HepG2 (cell line): ENCODE measurements at regions not wholly inside any gene's neighbourhood (a gene's known extent, or its start where the extent isn't known, plus 50 kb on each side); places are given as distances from the start of the nearest gene placed in this dataset.

Source experiments
- ATAC-seq: fragments of 200-7000 bp; cut with Tn5 transposase; 3 replicates; pipeline ENCODE4 v1.9.1; 2020; ENCODE audit warnings: mild to moderate bottlenecking, moderate library complexity
- BruUV-seq: library from RNA; stranded (reverse); fragments of 400-500 nt; replicated peaks from 2 replicates; lab custom pipeline; 2021; lab: Mats Ljungman, UMichigan
- CTCF ChIA-PET: fragments of 300-600 bp; formaldehyde crosslinking; extraction: SDS; loops from one replicate; lab custom pipeline; 2021; ENCODE audit warnings: low total read pairs, inconsistent platforms, low intra/inter-chr PET ratio; lab: Yijun Ruan, JAX
- POLR2A ChIA-PET: fragments of 350-600 bp; sonication (Branson Sonifier 250); formaldehyde crosslinking; loops from one replicate; lab custom pipeline; 2020; ENCODE audit warnings: antibody characterized with exemption, inconsistent platforms; lab: Yijun Ruan, JAX
- DNase-seq: peaks from one replicate; pipeline ENCODE4 v3.0.0-alpha.2; 2015; ENCODE audit warnings: low spot score
- FAIRE-seq: peaks from 3 replicates; lab custom pipeline; 2011; peaks lifted over from hg19 to GRCh38; lab: Jason Lieb, UNC
- H2AFZ ChIP-seq: one replicate; pipeline ENCODE4 v1.6.1; 2011; ENCODE audit warnings: low read length, inconsistent platforms
- H3K27ac ChIP-seq: fragments of 300-600 bp; 3 replicates; pipeline ENCODE4 v1.8.0; 2011; ENCODE audit warnings: mixed run types, mild to moderate bottlenecking, mixed read lengths, low read length, inconsistent platforms; ENCODE audit not compliant: insufficient read depth; ENCODE audit errors: extremely low read length
- H3K27me3 ChIP-seq, 2 experiments: fragments of 200-600 bp in 1 of 2; 2 replicates in 1 of 2; 3 replicates in 1 of 2; pipeline versions ENCODE4 v1.6.0 to v1.8.0; 2011; ENCODE audit warnings: low read length in 2 of 2, mild to moderate bottlenecking in 2 of 2, moderate library complexity in 2 of 2, inconsistent platforms in 1 of 2; ENCODE audit not compliant: insufficient read depth in 2 of 2, control insufficient read depth in 1 of 2
- H3K36me3 ChIP-seq, 2 experiments: fragments of 200-600 bp in 1 of 2; replicated peaks in 1 of 2; 2 replicates in 1 of 2; 3 replicates in 1 of 2; pipeline versions ENCODE4 v1.5.1 to v1.8.0; 2011; ENCODE audit warnings: low read length in 2 of 2, inconsistent platforms in 1 of 2; ENCODE audit not compliant: insufficient read depth in 2 of 2, control insufficient read depth in 1 of 2
- H3K4me1 ChIP-seq: 2 replicates; pipeline ENCODE4 v1.5.1; 2012; ENCODE audit warnings: low read length, inconsistent platforms; ENCODE audit not compliant: insufficient read depth
- H3K4me2 ChIP-seq: 2 replicates; pipeline ENCODE4 v1.6.0; 2011; ENCODE audit warnings: low read depth, low read length, inconsistent platforms
- H3K4me3 ChIP-seq, 3 experiments: fragments of 200-600 bp in 1 of 3; sonication (generic), shearing (Covaris generic) in 1 of 3; replicated peaks in 1 of 3; 2 replicates each; pipeline ENCODE4 v1.5.1; 2011 to 2016; ENCODE audit warnings: low read length in 3 of 3, inconsistent platforms in 2 of 3, low read depth in 2 of 3, mild to moderate bottlenecking in 2 of 3, control low read depth in 1 of 3, mixed read lengths in 1 of 3; ENCODE audit not compliant: insufficient read depth in 1 of 3
- H3K79me2 ChIP-seq: one replicate; pipeline ENCODE4 v1.6.1; 2011; ENCODE audit warnings: low read length, inconsistent platforms; ENCODE audit not compliant: insufficient read depth
- H3K9ac ChIP-seq: 2 replicates; pipeline ENCODE4 v1.6.0; 2011; ENCODE audit warnings: mild to moderate bottlenecking, low read depth, low read length, inconsistent platforms; ENCODE audit not compliant: insufficient read depth
- H3K9me3 ChIP-seq: 2 replicates; pipeline ENCODE4 v1.5.1; 2012; ENCODE audit warnings: mild to moderate bottlenecking, low read length
- H4K20me1 ChIP-seq: 2 replicates; pipeline ENCODE4 v1.6.0; 2011; ENCODE audit warnings: inconsistent platforms, mild to moderate bottlenecking, low read length, moderate library complexity; ENCODE audit not compliant: insufficient read depth
- HMGA1 ChIP-seq: sonication (generic); formaldehyde crosslinking; conservative IDR thresholded peaks from 2 replicates; pipeline ENCODE4 v1.4.0; 2020; ENCODE audit warnings: missing genetic modification reagents
- NFKB2 ChIP-seq: sonication (generic); formaldehyde crosslinking; IDR thresholded peaks from 2 replicates; pipeline ENCODE4 v1.4.0; 2020; ENCODE audit warnings: missing genetic modification reagents, borderline replicate concordance
- SMARCC2 ChIP-seq: fragments of 450-650 bp; IDR thresholded peaks from 2 replicates; pipeline ENCODE4 v1.6.1; 2017; ENCODE audit warnings: antibody characterized with exemption, mild to moderate bottlenecking
- SP4 ChIP-seq: sonication (generic); formaldehyde crosslinking; IDR thresholded peaks from 2 replicates; pipeline ENCODE4 v1.8.1; 2023; ENCODE audit warnings: mild to moderate bottlenecking, missing genetic modification reagents
- TIGD3 ChIP-seq: sonication (generic); formaldehyde crosslinking; IDR thresholded peaks from 2 replicates; pipeline ENCODE4 v1.5.1; 2020; ENCODE audit warnings: mild to moderate bottlenecking, missing genetic modification reagents, borderline replicate concordance
- ZBTB8A ChIP-seq: sonication (generic); formaldehyde crosslinking; IDR thresholded peaks from 2 replicates; pipeline ENCODE4 v1.4.0; 2020; ENCODE audit warnings: mild to moderate bottlenecking, low read depth, missing genetic modification reagents, borderline replicate concordance
- ZNF3 ChIP-seq: IDR thresholded peaks from 2 replicates; pipeline ENCODE4 v1.7.0; 2017; ENCODE audit warnings: inconsistent platforms
- ZNF605 ChIP-seq: sonication (generic); formaldehyde crosslinking; IDR thresholded peaks from 2 replicates; pipeline ENCODE4 v1.8.0; 2022; ENCODE audit warnings: mild to moderate bottlenecking, missing genetic modification reagents
- ZNF672 ChIP-seq: sonication (generic); formaldehyde crosslinking; IDR thresholded peaks from 2 replicates; pipeline ENCODE4 v1.8.1; 2022; ENCODE audit warnings: missing genetic modification reagents
- ZNF841 ChIP-seq: sonication (generic); formaldehyde crosslinking; IDR thresholded peaks from 2 replicates; pipeline ENCODE4 v1.8.1; 2023; ENCODE audit warnings: missing genetic modification reagents, borderline replicate concordance
- ZSCAN29 ChIP-seq: sonication (generic); formaldehyde crosslinking; conservative IDR thresholded peaks from 2 replicates; pipeline ENCODE4 v1.4.0; 2020; ENCODE audit warnings: mild to moderate bottlenecking, missing genetic modification reagents
- WGBS: methylation state at CpG from one replicate; pipeline ENCODE4 v1.1.6; 2017; ENCODE audit warnings: low lambda C conversion rate; 5-methylcytosine and 5-hydroxymethylcytosine counted together
- in situ Hi-C: cut with HindIII; loops from 2 replicates; pipeline ENCODE4 v1.10.0; 2017; ENCODE audit warnings: low pct_unique_long_range_greater_than_20kb; ENCODE audit not compliant: extremely low pct_ligation_motif_present
- intact Hi-C: fragments of 100-400 bp; cut with micrococcal nuclease; formaldehyde crosslinking; loops from one replicate; pipeline ENCODE4 v1.10.0; 2022; ENCODE audit not compliant: unreplicated experiment

- CTCF ChIA-PET, result no interaction called here
- POLR2A ChIA-PET, result no interaction called here
- Histone ChIP-seq H3K27ac (no peak overlapping the region), H3K27me3 (no peaks in the 10 kb centered on the region), H3K9me3 (peaks cover 70% of the 10 kb centered on the region), H3K79me2 (no peaks in the 10 kb centered on the region)
- WGBS, result 84% methylated on average over 86 of the region's 102 CpGs
- in situ Hi-C loops, result no loop called here
- no peak for FAIRE-seq
- TF ChIP-seq SP4 (CRISPR knock-in tag) (no peak), TIGD3 (CRISPR knock-in tag) (no peak), HMGA1 (CRISPR knock-in tag) (no peak), ZNF3 (no peak), ZNF672 (CRISPR knock-in tag) (no peak)
- TF ChIP-seq, all 625 proteins: peak for 0
- H3K36me3 ChIP-seq, result no peaks in the 10 kb centered on the region
- H2AFZ ChIP-seq, result no peak overlapping the region
- no TSS peak for BruUV-seq
- no peaks in the 10 kb centered on the region for H3K4me1 ChIP-seq
- H4K20me1 ChIP-seq, result no peaks in the 10 kb centered on the region
- H3K9ac ChIP-seq, result no peak overlapping the region
- DNase-seq (no peak), ATAC-seq (no peak; the same call in 2 of the 3 replicates)
- no peak overlapping the region for H3K4me3 ChIP-seq
- intact Hi-C loops, result no loop called here
- no peak overlapping the region for H3K4me2 ChIP-seq
These were observed 3899.1 kb upstream of the OR11H1 start for GRCh38 chr22:11628651-11629511.

- no peaks in the 10 kb centered on the region for H3K27me3 ChIP-seq
- ChIA-PET CTCF (no interaction called here), POLR2A (no interaction called here)
- H3K4me2 ChIP-seq, result no peak overlapping the region
- no peaks in the 10 kb centered on the region for H3K79me2 ChIP-seq
- no peak overlapping the region for H3K4me3 ChIP-seq
- H2AFZ ChIP-seq, result no peak overlapping the region
- peaks cover 61% of the 10 kb centered on the region for H3K9me3 ChIP-seq
- WGBS, result 64% methylated on average over 35 of the region's 35 CpGs
- H4K20me1 ChIP-seq, result no peaks in the 10 kb centered on the region
- no peak overlapping the region for H3K9ac ChIP-seq
- FAIRE-seq (no peak), ATAC-seq (no peak), DNase-seq (no peak)
- H3K4me1 ChIP-seq, result no peaks in the 10 kb centered on the region
- intact Hi-C loops (no loop called here), in situ Hi-C loops (no loop called here)
- no peaks in the 10 kb centered on the region for H3K36me3 ChIP-seq
- H3K27ac ChIP-seq, result no peak overlapping the region
- BruUV-seq, result no TSS peak
- no peak for TF ChIP-seq ZNF841
- TF ChIP-seq ZSCAN29 (CRISPR knock-in tag), result no peak
- TF ChIP-seq ZNF605 (CRISPR knock-in tag), result no peak
- TF ChIP-seq NFKB2 (CRISPR knock-in tag), result no peak
- TF ChIP-seq ZBTB8A (CRISPR knock-in tag), result no peak
- TF ChIP-seq SMARCC2, result no peak
These were observed 3898.2 kb upstream of the OR11H1 start for GRCh38 chr22:11629661-11630385.
